K562 (cell line): ENCODE measurements at regions not wholly inside any gene's neighbourhood (a gene's known extent, or its start where the extent isn't known, plus 50 kb on each side); places are given as distances from the start of the nearest gene placed in this dataset.

Experiments
- CHCHD3 ChIP-seq: fragments of 250-450 bp; sonication (Bioruptor Pico); IDR thresholded peaks from 2 replicates; pipeline ENCODE4 v2.1.2; 2022; ENCODE audit warnings: mild to moderate bottlenecking
- MAFG ChIP-seq: fragments of 450-650 bp; conservative IDR thresholded peaks from 2 replicates; pipeline ENCODE4 v1.6.1; 2016; ENCODE audit warnings: missing genetic modification characterization, missing compliant biosample characterization
- MTF1 ChIP-seq: fragments of 250-450 bp; sonication (Bioruptor Pico); IDR thresholded peaks from 2 replicates; pipeline ENCODE4 v1.9.0; 2021; ENCODE audit warnings: moderate library complexity, mild to moderate bottlenecking, inconsistent platforms, borderline replicate concordance
- NFE2L1 ChIP-seq: fragments of 450-650 bp; IDR thresholded peaks from 2 replicates; pipeline ENCODE4 v1.6.1; 2016; ENCODE audit warnings: missing genetic modification characterization, low read depth, mild to moderate bottlenecking, missing compliant biosample characterization, moderate library complexity, borderline replicate concordance
- TAF15 ChIP-seq: fragments of 200-400 bp; formaldehyde crosslinking; IDR thresholded peaks from 2 replicates; pipeline ENCODE4 v1.6.1; 2017; ENCODE audit warnings: mild to moderate bottlenecking, low read depth, low read length, moderate library complexity
- TF ChIP-seq, protein P1 (sequence below), 2 experiments: fragments of 450-650 bp in 1 of 2; IDR thresholded peaks; 2 replicates each; pipeline ENCODE4 v1.6.1; 2011 to 2017; ENCODE audit warnings: low read depth in 2 of 2, antibody characterized with exemption in 1 of 2, borderline replicate concordance in 1 of 2, low read length in 1 of 2, mild to moderate bottlenecking in 1 of 2, mixed read lengths in 1 of 2; ENCODE audit not compliant: control insufficient read depth in 1 of 2
- TF ChIP-seq, protein P2 (sequence below): sonication (generic); formaldehyde crosslinking; IDR thresholded peaks from 2 replicates; pipeline ENCODE4 v1.8.1; 2022; ENCODE audit warnings: missing genetic modification reagents

DNA sequence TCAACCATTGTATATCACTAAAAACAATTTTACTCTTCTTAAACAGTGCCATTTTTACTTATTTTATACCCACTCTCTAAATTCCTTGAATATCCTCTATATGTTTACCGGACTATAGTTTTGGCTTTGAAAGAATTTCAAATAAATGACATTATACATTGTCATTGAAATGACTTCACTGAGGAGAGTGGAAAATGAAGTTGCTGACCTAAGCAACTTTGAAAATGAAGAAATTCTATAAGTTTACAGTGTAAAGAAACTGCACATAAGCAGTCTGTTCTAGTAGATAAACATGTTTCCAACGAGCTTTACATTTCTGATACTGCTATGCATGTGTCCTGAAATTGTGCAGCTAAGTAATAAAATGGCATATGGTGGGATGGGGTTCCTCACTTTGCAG lies 1094.0 kb downstream of the TMEM121 start (continued):
- TF ChIP-seq, protein P1, sequence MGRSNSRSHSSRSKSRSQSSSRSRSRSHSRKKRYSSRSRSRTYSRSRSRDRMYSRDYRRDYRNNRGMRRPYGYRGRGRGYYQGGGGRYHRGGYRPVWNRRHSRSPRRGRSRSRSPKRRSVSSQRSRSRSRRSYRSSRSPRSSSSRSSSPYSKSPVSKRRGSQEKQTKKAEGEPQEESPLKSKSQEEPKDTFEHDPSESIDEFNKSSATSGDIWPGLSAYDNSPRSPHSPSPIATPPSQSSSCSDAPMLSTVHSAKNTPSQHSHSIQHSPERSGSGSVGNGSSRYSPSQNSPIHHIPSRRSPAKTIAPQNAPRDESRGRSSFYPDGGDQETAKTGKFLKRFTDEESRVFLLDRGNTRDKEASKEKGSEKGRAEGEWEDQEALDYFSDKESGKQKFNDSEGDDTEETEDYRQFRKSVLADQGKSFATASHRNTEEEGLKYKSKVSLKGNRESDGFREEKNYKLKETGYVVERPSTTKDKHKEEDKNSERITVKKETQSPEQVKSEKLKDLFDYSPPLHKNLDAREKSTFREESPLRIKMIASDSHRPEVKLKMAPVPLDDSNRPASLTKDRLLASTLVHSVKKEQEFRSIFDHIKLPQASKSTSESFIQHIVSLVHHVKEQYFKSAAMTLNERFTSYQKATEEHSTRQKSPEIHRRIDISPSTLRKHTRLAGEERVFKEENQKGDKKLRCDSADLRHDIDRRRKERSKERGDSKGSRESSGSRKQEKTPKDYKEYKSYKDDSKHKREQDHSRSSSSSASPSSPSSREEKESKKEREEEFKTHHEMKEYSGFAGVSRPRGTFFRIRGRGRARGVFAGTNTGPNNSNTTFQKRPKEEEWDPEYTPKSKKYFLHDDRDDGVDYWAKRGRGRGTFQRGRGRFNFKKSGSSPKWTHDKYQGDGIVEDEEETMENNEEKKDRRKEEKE (IDR thresholded peaks at IDR 0.05; ENCODE audit: borderline replicate concordance in 1 of 2, control insufficient read depth in 1 of 2, low read depth in 2 of 2, low read length in 1 of 2) = no peak
- no peak for TF ChIP-seq CHCHD3
- TF ChIP-seq MTF1 = no peak
- TF ChIP-seq NFE2L1 (tag) = no peak
- no peak for TF ChIP-seq TAF15
- TF ChIP-seq MAFG = 0 out of 2 replicates have a peak, but pooled peaks have one; percentile 12
- TF ChIP-seq, protein P2, sequence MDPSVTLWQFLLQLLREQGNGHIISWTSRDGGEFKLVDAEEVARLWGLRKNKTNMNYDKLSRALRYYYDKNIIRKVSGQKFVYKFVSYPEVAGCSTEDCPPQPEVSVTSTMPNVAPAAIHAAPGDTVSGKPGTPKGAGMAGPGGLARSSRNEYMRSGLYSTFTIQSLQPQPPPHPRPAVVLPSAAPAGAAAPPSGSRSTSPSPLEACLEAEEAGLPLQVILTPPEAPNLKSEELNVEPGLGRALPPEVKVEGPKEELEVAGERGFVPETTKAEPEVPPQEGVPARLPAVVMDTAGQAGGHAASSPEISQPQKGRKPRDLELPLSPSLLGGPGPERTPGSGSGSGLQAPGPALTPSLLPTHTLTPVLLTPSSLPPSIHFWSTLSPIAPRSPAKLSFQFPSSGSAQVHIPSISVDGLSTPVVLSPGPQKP (CRISPR knock-in tag) = no peak
